SK-N-MC (cell line): ENCODE measurements at regions not wholly inside any gene's neighbourhood (a gene's known extent, or its start where the extent isn't known, plus 50 kb on each side); places are given as distances from the start of the nearest gene placed in this dataset.

Experiments
- DNase-seq: peaks from one replicate; pipeline ENCODE4 v3.0.0-alpha.2; 2011; ENCODE audit warnings: low read depth, low spot score
- H3K27ac ChIP-seq: fragments of 200-600 bp; sonication (generic); 2 replicates; pipeline ENCODE4 v1.5.1; 2016; ENCODE audit warnings: mixed run types
- H3K36me3 ChIP-seq: fragments of 200-600 bp; sonication (generic); 2 replicates; pipeline ENCODE4 v1.6.1; 2017; ENCODE audit warnings: antibody characterized with exemption, low read length, mixed read lengths; ENCODE audit not compliant: insufficient read depth
- H3K4me3 ChIP-seq: fragments of 200-600 bp; sonication (generic); 2 replicates; pipeline ENCODE4 v1.5.1; 2016
- H3K9ac ChIP-seq: fragments of 200-600 bp; sonication (generic); 2 replicates; pipeline ENCODE4 v1.8.0; 2017; ENCODE audit warnings: mixed run types, mixed read lengths; ENCODE audit not compliant: insufficient read length
- H3K9me3 ChIP-seq: fragments of 200-600 bp; sonication (generic); 2 replicates; pipeline ENCODE4 v1.6.1; 2017; ENCODE audit warnings: low read depth, mild to moderate bottlenecking, antibody characterized with exemption, low read length, moderate library complexity, mixed read lengths
- EZH2 ChIP-seq: fragments of 200-600 bp; sonication (generic); IDR thresholded peaks from one replicate; pipeline ENCODE4 v1.6.1; 2017; ENCODE audit warnings: antibody characterized with exemption
- FOXP2 ChIP-seq: optimal IDR thresholded peaks from 2 replicates; pipeline ENCODE3; 2011; ENCODE audit warnings: mild to moderate bottlenecking, moderate library complexity; ENCODE audit not compliant: insufficient read depth; ENCODE audit errors: extremely low read length, control extremely low read depth
- POLR2AphosphoS5 ChIP-seq: IDR thresholded peaks from 2 replicates; pipeline ENCODE4 v1.6.1; 2012; ENCODE audit warnings: mild to moderate bottlenecking, low read depth, low read length, borderline replicate concordance

- Histone ChIP-seq H3K9me3 (no peaks in the 10 kb centered on the region), H3K4me3 (no peak overlapping the region), H3K27ac (no peak overlapping the region), H3K9ac (no peak overlapping the region), H3K36me3 (no peaks in the 10 kb centered on the region)
- no peak for DNase-seq
- TF ChIP-seq EZH2, result no peak
Measured at GRCh38 chr10:28384557-28384956, 81.7 kb upstream of the MPP7 start.

- no peak for DNase-seq
Measured at GRCh38 chr10:28385748-28386502, 83.1 kb upstream of the MPP7 start.

DNA sequence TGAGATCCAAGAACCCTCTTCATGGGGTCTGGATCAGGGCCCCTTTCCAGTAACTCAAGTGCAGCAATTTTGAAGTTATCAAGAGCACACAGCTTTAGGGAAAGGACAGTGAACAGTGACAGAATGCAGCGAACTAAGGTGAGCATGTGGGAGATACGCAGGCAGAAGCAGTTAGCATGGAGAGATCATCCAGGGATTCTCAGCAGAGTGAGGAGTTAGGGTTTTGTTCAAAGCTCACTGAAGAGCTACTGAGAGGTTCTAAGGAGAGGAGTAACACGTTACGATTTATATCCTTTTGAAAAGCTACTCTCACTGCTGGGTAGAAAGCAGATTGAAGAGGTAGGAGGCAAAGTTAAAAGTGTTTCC, 83.6 kb upstream of the MPP7 start:
- Histone ChIP-seq H3K9ac (no peak overlapping the region), H3K27ac (no peak overlapping the region), H3K4me3 (no peak overlapping the region), H3K9me3 (no peaks in the 10 kb centered on the region), H3K36me3 (no peaks in the 10 kb centered on the region)
- no peak for DNase-seq
- TF ChIP-seq FOXP2, result no peak

More at GRCh38 chr10:28385748-28386502, 83.1 kb upstream of the MPP7 start:
- no peak overlapping the region for H3K9ac ChIP-seq
- H3K27ac ChIP-seq, result no peak overlapping the region
- H3K9me3 ChIP-seq, result no peaks in the 10 kb centered on the region
- no peak for TF ChIP-seq FOXP2
- no peak for TF ChIP-seq POLR2AphosphoS5
- no peak for TF ChIP-seq EZH2
- H3K4me3 ChIP-seq, result no peak overlapping the region
- H3K36me3 ChIP-seq, result no peaks in the 10 kb centered on the region

- DNase-seq, result no peak
- Histone ChIP-seq H3K36me3 (no peaks in the 10 kb centered on the region), H3K4me3 (no peak overlapping the region), H3K9me3 (no peaks in the 10 kb centered on the region), H3K9ac (no peak overlapping the region), H3K27ac (no peak overlapping the region)
- no peak for TF ChIP-seq POLR2AphosphoS5
- TF ChIP-seq FOXP2, result no peak
- no peak for TF ChIP-seq EZH2
Measured at GRCh38 chr10:28387140-28387539, 84.3 kb upstream of the MPP7 start.

GRCh38 chr10:28391283-28391682, 88.4 kb upstream of the MPP7 start:
- Histone ChIP-seq H3K4me3 (no peak overlapping the region), H3K27ac (no peak overlapping the region), H3K9ac (no peak overlapping the region), H3K36me3 (no peaks in the 10 kb centered on the region), H3K9me3 (no peaks in the 10 kb centered on the region)
- no peak for TF ChIP-seq POLR2AphosphoS5
- TF ChIP-seq EZH2, result no peak
- no peak for TF ChIP-seq FOXP2
- DNase-seq, result no peak

DNA sequence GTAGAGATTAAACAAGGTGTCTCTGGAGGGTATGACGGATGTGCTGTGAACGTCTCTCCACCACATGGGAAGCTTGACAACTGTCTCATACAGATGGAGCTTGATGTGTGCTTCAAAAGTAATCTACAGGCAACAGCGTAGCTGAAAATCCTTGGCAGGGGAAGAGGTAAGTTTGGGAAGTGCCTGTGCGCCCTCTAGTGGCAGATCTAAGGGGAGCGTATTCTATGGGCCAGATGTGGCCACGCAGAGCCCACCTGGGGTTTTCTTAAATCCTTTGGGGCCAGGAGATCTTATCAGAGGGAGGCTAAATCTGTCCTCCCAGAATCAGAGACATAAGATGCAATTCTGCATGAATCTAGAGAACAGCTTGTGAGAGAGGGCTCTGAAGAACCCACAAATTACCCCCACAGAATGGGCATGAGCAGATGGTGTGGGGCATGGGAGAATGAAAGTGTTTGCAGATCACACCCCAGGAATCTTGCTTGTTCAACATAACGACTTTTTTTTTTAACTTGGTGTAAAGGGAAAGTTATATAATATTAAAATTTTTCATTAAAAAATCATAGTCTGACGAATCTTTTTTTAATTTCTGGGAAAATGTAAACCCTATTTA, 91.2 kb upstream of the MPP7 start:
- TF ChIP-seq FOXP2 (no peak), POLR2AphosphoS5 (no peak), EZH2 (no peak)
- Histone ChIP-seq H3K9me3 (no peaks in the 10 kb centered on the region), H3K4me3 (no peak overlapping the region), H3K36me3 (no peaks in the 10 kb centered on the region), H3K27ac (no peak overlapping the region), H3K9ac (no peak overlapping the region)
- no peak for DNase-seq

DNA sequence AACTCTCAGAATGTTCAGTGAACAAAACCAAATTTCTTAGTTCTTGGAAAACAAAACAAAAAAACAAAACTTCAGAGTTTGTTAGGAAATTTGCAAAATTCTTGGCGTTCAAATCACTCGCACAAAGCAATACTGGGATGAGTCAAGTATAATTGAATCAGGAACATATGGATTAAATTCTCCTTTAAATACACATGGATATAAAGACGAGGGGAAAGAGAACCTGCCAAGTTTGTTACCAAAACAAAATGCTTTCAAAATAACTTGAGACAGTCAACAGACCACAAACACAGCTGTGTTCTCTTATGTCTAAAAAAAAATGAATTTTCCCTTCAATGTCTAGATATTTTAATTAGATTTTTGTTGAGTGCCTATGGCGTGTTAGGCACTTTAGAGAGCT, 93.5 kb upstream of the MPP7 start:
- Histone ChIP-seq H3K27ac (no peak overlapping the region), H3K9me3 (no peaks in the 10 kb centered on the region), H3K9ac (no peak overlapping the region), H3K4me3 (no peak overlapping the region), H3K36me3 (no peaks in the 10 kb centered on the region)
- TF ChIP-seq EZH2 (no peak), POLR2AphosphoS5 (no peak), FOXP2 (no peak)
- no peak for DNase-seq

DNA sequence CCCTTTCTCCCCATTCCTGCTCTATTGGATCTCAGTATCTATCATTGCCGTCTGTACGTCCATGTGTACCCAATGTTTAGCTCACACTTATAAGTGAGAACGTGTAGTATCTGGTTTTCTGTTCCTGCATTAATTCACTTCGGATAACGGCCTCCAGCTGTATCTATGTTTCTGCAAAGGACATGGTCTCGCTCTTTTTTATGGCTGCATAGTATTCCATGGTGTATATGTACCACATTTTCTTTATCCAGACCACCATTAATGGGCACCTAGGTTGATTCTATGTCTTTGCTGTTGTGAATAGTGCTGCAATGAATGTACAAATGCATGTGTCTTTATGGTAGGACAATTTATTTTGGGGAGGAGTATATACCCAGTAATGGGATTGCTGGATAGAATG, 94.4 kb upstream of the MPP7 start:
- Histone ChIP-seq H3K4me3 (no peak overlapping the region), H3K36me3 (no peaks in the 10 kb centered on the region), H3K27ac (no peak overlapping the region), H3K9me3 (no peaks in the 10 kb centered on the region), H3K9ac (no peak overlapping the region)
- TF ChIP-seq EZH2 (no peak), POLR2AphosphoS5 (no peak), FOXP2 (no peak)
- no peak for DNase-seq

GRCh38 chr10:28400176-28400575, 97.3 kb upstream of the MPP7 start:
- TF ChIP-seq FOXP2 (no peak), EZH2 (no peak), POLR2AphosphoS5 (no peak)

More at GRCh38 chr10:28400176-28400575, 97.3 kb upstream of the MPP7 start:
- H3K9ac ChIP-seq, result no peak overlapping the region
- no peaks in the 10 kb centered on the region for H3K36me3 ChIP-seq
- H3K27ac ChIP-seq, result no peak overlapping the region
- no peak overlapping the region for H3K4me3 ChIP-seq
- DNase-seq, result no peak
- H3K9me3 ChIP-seq, result no peaks in the 10 kb centered on the region
